SK-N-SH treated with all-trans-retinoic acid at 6 μM for 48 hours (cell line): ENCODE measurements at regions not wholly inside any gene's neighbourhood (a gene's known extent, or its start where the extent isn't known, plus 50 kb on each side); places are given as distances from the start of the nearest gene placed in this dataset.

Experiments
- ARNTL ChIP-seq: fragments of 450-650 bp; formaldehyde crosslinking; IDR thresholded peaks from 2 replicates; pipeline ENCODE4 v1.5.0; 2020; ENCODE audit warnings: low read depth, mild to moderate bottlenecking, moderate library complexity, borderline replicate concordance
- ESRRG ChIP-seq: fragments of 250-450 bp; sonication (Bioruptor Pico); IDR thresholded peaks from 2 replicates; pipeline ENCODE4 v1.6.1; 2021; ENCODE audit warnings: mild to moderate bottlenecking
- ISL1 ChIP-seq: fragments of 250-450 bp; sonication (Bioruptor Pico); IDR thresholded peaks from 2 replicates; pipeline ENCODE4 v2.1.2; 2022; ENCODE audit warnings: mild to moderate bottlenecking, moderate library complexity
- TCF4 ChIP-seq: fragments of 250-450 bp; sonication (Bioruptor Pico); IDR thresholded peaks from 2 replicates; pipeline ENCODE4 v1.8.0; 2021; ENCODE audit warnings: mild to moderate bottlenecking, moderate library complexity, borderline replicate concordance
- TOX ChIP-seq: fragments of 250-450 bp; sonication (Bioruptor Pico); IDR thresholded peaks from 2 replicates; pipeline ENCODE4 v1.8.0; 2021; ENCODE audit warnings: mild to moderate bottlenecking, moderate library complexity, borderline replicate concordance
- ZC3H10 ChIP-seq: fragments of 250-450 bp; sonication (Bioruptor Pico); IDR thresholded peaks from 2 replicates; pipeline ENCODE4 v1.5.1; 2021; ENCODE audit warnings: mild to moderate bottlenecking, moderate library complexity
- ZFP30 ChIP-seq: fragments of 450-650 bp; formaldehyde crosslinking; IDR thresholded peaks from 2 replicates; pipeline ENCODE4 v1.5.0; 2022; ENCODE audit warnings: mild to moderate bottlenecking, moderate library complexity
- ZNF8 ChIP-seq: fragments of 450-650 bp; formaldehyde crosslinking; IDR thresholded peaks from 2 replicates; pipeline ENCODE4 v1.5.0; 2020; ENCODE audit warnings: mild to moderate bottlenecking, moderate library complexity
- TF ChIP-seq, protein P1 (sequence below): fragments of 250-450 bp; sonication (Bioruptor Pico); IDR thresholded peaks from 2 replicates; pipeline ENCODE4 v1.8.0; 2020; ENCODE audit warnings: mild to moderate bottlenecking, moderate library complexity, borderline replicate concordance
- TF ChIP-seq, protein P2 (sequence below): fragments of 250-450 bp; sonication (Bioruptor Pico); IDR thresholded peaks from 2 replicates; pipeline ENCODE4 v1.5.1; 2020; ENCODE audit warnings: low read depth, mild to moderate bottlenecking, moderate library complexity

DNA sequence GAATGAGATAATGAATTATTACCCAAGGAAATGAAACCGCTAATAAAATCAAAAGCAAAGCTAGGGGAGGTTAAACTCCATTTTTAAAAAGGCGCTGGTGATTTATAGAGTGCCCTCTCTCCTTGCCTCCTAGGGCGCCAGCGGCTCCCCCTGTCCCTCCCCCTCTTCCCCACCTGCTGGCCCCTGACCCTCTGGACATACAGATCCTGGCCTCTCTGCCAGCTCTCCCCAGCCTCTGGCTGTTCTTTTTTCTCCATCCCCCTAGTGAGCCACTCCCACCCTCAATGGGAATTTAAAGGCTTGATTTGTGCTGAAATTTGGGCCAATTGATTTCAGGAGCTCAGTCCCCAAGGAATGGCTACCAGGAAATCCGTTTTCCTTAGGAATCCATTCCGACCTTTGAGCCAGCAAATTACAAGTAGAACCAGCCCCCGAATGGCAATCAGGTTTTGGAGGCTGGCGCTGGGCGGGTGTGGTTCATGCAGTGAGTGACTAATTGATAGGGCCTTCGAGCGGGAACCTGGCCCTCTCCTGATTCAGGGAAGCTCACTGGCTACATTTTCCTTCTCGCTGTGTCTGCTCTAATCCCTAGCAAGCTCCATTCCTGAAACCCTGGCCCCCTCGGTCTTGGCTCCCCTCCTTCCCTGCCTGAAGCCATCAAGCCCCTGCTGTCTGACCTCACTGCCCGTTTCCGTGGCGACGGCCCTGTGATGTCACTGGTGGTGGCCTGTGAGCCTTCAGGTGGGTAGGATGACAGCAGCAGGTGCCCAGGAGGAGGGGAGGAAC is 141.9 kb upstream of the SDK2 start:
- TF ChIP-seq ARNTL (CRISPR knock-in tag): no peak
- TF ChIP-seq ZNF8: no peak
- TF ChIP-seq, protein P1, sequence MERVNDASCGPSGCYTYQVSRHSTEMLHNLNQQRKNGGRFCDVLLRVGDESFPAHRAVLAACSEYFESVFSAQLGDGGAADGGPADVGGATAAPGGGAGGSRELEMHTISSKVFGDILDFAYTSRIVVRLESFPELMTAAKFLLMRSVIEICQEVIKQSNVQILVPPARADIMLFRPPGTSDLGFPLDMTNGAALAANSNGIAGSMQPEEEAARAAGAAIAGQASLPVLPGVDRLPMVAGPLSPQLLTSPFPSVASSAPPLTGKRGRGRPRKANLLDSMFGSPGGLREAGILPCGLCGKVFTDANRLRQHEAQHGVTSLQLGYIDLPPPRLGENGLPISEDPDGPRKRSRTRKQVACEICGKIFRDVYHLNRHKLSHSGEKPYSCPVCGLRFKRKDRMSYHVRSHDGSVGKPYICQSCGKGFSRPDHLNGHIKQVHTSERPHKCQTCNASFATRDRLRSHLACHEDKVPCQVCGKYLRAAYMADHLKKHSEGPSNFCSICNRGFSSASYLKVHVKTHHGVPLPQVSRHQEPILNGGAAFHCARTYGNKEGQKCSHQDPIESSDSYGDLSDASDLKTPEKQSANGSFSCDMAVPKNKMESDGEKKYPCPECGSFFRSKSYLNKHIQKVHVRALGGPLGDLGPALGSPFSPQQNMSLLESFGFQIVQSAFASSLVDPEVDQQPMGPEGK (CRISPR knock-in tag): no peak
- TF ChIP-seq, protein P2, sequence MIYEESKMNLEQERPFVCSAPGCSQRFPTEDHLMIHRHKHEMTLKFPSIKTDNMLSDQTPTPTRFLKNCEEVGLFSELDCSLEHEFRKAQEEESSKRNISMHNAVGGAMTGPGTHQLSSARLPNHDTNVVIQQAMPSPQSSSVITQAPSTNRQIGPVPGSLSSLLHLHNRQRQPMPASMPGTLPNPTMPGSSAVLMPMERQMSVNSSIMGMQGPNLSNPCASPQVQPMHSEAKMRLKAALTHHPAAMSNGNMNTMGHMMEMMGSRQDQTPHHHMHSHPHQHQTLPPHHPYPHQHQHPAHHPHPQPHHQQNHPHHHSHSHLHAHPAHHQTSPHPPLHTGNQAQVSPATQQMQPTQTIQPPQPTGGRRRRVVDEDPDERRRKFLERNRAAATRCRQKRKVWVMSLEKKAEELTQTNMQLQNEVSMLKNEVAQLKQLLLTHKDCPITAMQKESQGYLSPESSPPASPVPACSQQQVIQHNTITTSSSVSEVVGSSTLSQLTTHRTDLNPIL (CRISPR knock-in tag): no peak
- no peak for TF ChIP-seq ISL1
- no peak for TF ChIP-seq ZFP30 (CRISPR knock-in tag)
- no peak for TF ChIP-seq ESRRG (CRISPR knock-in tag)
- TF ChIP-seq TOX (CRISPR knock-in tag): no peak
- no peak for TF ChIP-seq ZC3H10 (CRISPR knock-in tag)
- TF ChIP-seq TCF4 (CRISPR knock-in tag): no peak
